HepG2 (cell line): ENCODE measurements at regions not wholly inside any gene's neighbourhood (a gene's known extent, or its start where the extent isn't known, plus 50 kb on each side); places are given as distances from the start of the nearest gene placed in this dataset.

Source experiments
- ARID5B ChIP-seq: IDR thresholded peaks from 2 replicates; pipeline ENCODE4 v1.4.0; 2020; ENCODE audit warnings: mild to moderate bottlenecking, missing genetic modification reagents
- BCLAF1 ChIP-seq: fragments of 450-650 bp; IDR thresholded peaks from 2 replicates; pipeline ENCODE4 v1.6.1; 2017; ENCODE audit warnings: mild to moderate bottlenecking
- CEBPB ChIP-seq: IDR thresholded peaks from 2 replicates; pipeline ENCODE4 v1.6.1; 2011; ENCODE audit warnings: low read depth, low read length, improper control_type of control experiment, borderline replicate concordance
- DBP ChIP-seq: sonication (generic); formaldehyde crosslinking; IDR thresholded peaks from 2 replicates; pipeline ENCODE4 v1.4.0; 2020; ENCODE audit warnings: missing genetic modification reagents; ENCODE audit errors: not compliant biosample characterization
- DDIT3 ChIP-seq: sonication (generic); formaldehyde crosslinking; IDR thresholded peaks from 2 replicates; pipeline ENCODE4 v1.4.0; 2020; ENCODE audit warnings: mild to moderate bottlenecking, missing genetic modification reagents
- FUBP1 ChIP-seq: sonication (generic); formaldehyde crosslinking; IDR thresholded peaks from 2 replicates; pipeline ENCODE4 v1.5.1; 2020; ENCODE audit warnings: missing genetic modification reagents, mild to moderate bottlenecking, borderline replicate concordance
- GATAD1 ChIP-seq: IDR thresholded peaks from 2 replicates; pipeline ENCODE4 v1.6.1; 2016; ENCODE audit warnings: missing genetic modification reagents, missing compliant biosample characterization
- GFI1 ChIP-seq: sonication (generic); formaldehyde crosslinking; IDR thresholded peaks from 2 replicates; pipeline ENCODE4 v1.5.0; 2020; ENCODE audit warnings: missing genetic modification reagents, mild to moderate bottlenecking, borderline replicate concordance
- JUND ChIP-seq: sonication (generic); formaldehyde crosslinking; IDR thresholded peaks from 2 replicates; pipeline ENCODE4 v1.8.0; 2022; ENCODE audit warnings: mild to moderate bottlenecking, missing genetic modification reagents
- KDM4B ChIP-seq: sonication (generic); formaldehyde crosslinking; IDR thresholded peaks from 2 replicates; pipeline ENCODE4 v1.4.0; 2020; ENCODE audit warnings: missing genetic modification reagents
- LCORL ChIP-seq, 2 experiments: fragments of 450-650 bp in 1 of 2; sonication (generic) in 1 of 2; formaldehyde crosslinking in 1 of 2; IDR thresholded peaks; 2 replicates each; pipeline versions ENCODE4 v1.5.0 to v1.6.1; 2017 to 2020; ENCODE audit warnings: antibody characterized with exemption in 1 of 2, missing genetic modification reagents in 1 of 2
- NR1H2 ChIP-seq: sonication (generic); formaldehyde crosslinking; IDR thresholded peaks from 2 replicates; pipeline ENCODE4 v1.8.1; 2022; ENCODE audit warnings: low read depth, missing genetic modification reagents, borderline replicate concordance
- SMC3 ChIP-seq: IDR thresholded peaks from 2 replicates; pipeline ENCODE4 v1.6.1; 2011; ENCODE audit warnings: low read length, improper control_type of control experiment
- TAF1 ChIP-seq: sonication (generic); formaldehyde crosslinking; IDR thresholded peaks from 2 replicates; pipeline ENCODE4 v1.4.0; 2020; ENCODE audit warnings: missing genetic modification reagents
- ZNF512 ChIP-seq: sonication (generic); formaldehyde crosslinking; IDR thresholded peaks from 2 replicates; pipeline ENCODE4 v1.4.0; 2020; ENCODE audit warnings: mild to moderate bottlenecking, missing genetic modification reagents
- TF ChIP-seq, protein P1 (sequence below): sonication (generic); formaldehyde crosslinking; IDR thresholded peaks from 2 replicates; pipeline ENCODE4 v1.8.0; 2022; ENCODE audit warnings: mild to moderate bottlenecking, missing genetic modification reagents; ENCODE audit not compliant: insufficient replicate concordance

- peak; percentile 96 for TF ChIP-seq SMC3
- TF ChIP-seq BCLAF1 = no peak
- TF ChIP-seq ARID5B = no peak
- no peak for TF ChIP-seq DDIT3 (CRISPR knock-in tag)
- no peak for TF ChIP-seq TAF1 (CRISPR knock-in tag)
- TF ChIP-seq KDM4B = no peak
- TF ChIP-seq JUND = no peak
- TF ChIP-seq, protein P1, sequence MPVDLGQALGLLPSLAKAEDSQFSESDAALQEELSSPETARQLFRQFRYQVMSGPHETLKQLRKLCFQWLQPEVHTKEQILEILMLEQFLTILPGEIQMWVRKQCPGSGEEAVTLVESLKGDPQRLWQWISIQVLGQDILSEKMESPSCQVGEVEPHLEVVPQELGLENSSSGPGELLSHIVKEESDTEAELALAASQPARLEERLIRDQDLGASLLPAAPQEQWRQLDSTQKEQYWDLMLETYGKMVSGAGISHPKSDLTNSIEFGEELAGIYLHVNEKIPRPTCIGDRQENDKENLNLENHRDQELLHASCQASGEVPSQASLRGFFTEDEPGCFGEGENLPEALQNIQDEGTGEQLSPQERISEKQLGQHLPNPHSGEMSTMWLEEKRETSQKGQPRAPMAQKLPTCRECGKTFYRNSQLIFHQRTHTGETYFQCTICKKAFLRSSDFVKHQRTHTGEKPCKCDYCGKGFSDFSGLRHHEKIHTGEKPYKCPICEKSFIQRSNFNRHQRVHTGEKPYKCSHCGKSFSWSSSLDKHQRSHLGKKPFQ (CRISPR knock-in tag) = no peak
- TF ChIP-seq ZNF512 (CRISPR knock-in tag) = no peak
- no peak for TF ChIP-seq DBP (CRISPR knock-in tag)
- no peak for TF ChIP-seq GATAD1 (CRISPR knock-in tag)
- no peak for TF ChIP-seq FUBP1 (CRISPR knock-in tag)
- TF ChIP-seq NR1H2 (CRISPR knock-in tag) = no peak
- TF ChIP-seq LCORL (IDR thresholded peaks at IDR 0.05) = no peak
- TF ChIP-seq LCORL (CRISPR knock-in tag; IDR thresholded peaks at IDR 0.05) = no peak
- TF ChIP-seq CEBPB = no peak
- TF ChIP-seq GFI1 (CRISPR knock-in tag) = no peak
These were observed 58.9 kb upstream of the SERINC1 start (continued) for GRCh38 chr6:122530440-122531046.
